ENCODE measurements at regions not wholly inside any gene's neighbourhood (a gene's known extent, or its start where the extent isn't known, plus 50 kb on each side); places are given as distances from the start of the nearest gene placed in this dataset.

DNA sequence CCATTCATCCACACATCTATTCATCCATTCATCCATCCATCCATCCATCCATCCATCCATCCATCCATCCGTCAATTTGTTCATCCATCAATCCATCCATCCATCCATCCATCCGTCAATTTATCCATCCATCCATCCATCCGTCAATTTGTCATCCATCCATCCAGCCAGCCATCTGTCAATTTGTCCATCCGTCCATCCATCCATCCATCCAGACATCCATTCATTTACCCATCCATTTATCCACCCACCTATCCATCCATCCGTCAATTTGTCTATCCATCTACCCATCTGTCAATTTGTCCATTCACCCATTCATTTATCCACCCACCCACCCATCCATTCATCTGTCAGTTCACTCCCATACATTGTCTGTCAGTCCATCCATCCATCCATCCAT lies 209.5 kb upstream of the ZNF536 start:
- no peaks in the 10 kb centered on the region for H3K4me1 ChIP-seq (ENCODE audit: insufficient read depth, low read length)
- H3K27me3 ChIP-seq (ENCODE audit: insufficient read depth, low read length), result no peaks in the 10 kb centered on the region
- no peaks in the 10 kb centered on the region for H4K20me1 ChIP-seq (ENCODE audit: insufficient read depth, low read length)
- TF ChIP-seq, protein P1, sequence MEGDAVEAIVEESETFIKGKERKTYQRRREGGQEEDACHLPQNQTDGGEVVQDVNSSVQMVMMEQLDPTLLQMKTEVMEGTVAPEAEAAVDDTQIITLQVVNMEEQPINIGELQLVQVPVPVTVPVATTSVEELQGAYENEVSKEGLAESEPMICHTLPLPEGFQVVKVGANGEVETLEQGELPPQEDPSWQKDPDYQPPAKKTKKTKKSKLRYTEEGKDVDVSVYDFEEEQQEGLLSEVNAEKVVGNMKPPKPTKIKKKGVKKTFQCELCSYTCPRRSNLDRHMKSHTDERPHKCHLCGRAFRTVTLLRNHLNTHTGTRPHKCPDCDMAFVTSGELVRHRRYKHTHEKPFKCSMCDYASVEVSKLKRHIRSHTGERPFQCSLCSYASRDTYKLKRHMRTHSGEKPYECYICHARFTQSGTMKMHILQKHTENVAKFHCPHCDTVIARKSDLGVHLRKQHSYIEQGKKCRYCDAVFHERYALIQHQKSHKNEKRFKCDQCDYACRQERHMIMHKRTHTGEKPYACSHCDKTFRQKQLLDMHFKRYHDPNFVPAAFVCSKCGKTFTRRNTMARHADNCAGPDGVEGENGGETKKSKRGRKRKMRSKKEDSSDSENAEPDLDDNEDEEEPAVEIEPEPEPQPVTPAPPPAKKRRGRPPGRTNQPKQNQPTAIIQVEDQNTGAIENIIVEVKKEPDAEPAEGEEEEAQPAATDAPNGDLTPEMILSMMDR (IDR thresholded peaks at IDR 0.05; ENCODE audit: extremely low read depth, low read depth, low read length), result no peak
- H3K4me2 ChIP-seq (ENCODE audit: insufficient read depth, low read length), result no peak overlapping the region
- H3K27ac ChIP-seq (ENCODE audit: low read depth, low read length), result no peak overlapping the region
- no peaks in the 10 kb centered on the region for H3K9me3 ChIP-seq (ENCODE audit: low read depth, low read length)
- no peak overlapping the region for H3K4me3 ChIP-seq (ENCODE audit: insufficient read depth, low read length)
- no peaks in the 10 kb centered on the region for H3K36me3 ChIP-seq (ENCODE audit: insufficient read depth, low read length)
- no peak for DNase-seq (ENCODE audit: insufficient read length, low spot score, missing footprints)
- H3K79me2 ChIP-seq (ENCODE audit: insufficient read depth, low read length), result no peaks in the 10 kb centered on the region
- no peak overlapping the region for H2AFZ ChIP-seq (ENCODE audit: low read length)

GRCh38 chr19:30163663-30164062 lies 208.5 kb upstream of the ZNF536 start:
- no peaks in the 10 kb centered on the region for H3K9me3 ChIP-seq (ENCODE audit: low read depth, low read length)

DNA sequence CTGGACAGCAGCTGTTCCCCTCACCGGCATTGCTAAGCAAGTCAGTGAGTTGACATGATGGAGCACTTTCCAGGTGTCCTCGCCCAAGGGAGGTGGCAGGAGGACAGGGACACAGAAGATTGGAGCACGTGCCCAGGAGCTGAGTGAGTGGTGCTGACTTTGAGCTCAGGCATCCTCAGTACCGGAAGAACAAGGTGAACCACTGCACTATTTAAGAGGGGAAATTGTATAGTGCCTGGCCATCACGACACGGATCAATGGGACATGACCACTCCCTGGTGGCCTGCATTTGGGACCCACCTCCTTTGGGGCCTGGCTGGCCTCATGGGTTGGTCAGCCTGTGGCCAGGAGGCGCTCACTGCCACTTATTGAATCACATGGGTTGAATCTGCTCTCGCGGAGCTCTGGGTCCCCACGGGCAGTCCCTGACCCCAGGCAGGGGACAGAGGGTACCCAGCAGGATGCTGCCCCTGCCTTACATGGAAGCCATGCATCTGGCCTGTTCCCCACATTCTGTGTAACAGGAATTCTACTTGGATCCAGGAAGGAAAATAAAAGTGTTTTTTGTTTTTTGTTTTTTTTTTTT lies 206.9 kb upstream of the ZNF536 start:
- no peak for DNase-seq (ENCODE audit: insufficient read length, low spot score, missing footprints)
- Histone ChIP-seq H3K9me3 (ENCODE audit: low read depth, low read length) (no peaks in the 10 kb centered on the region), H3K4me2 (ENCODE audit: insufficient read depth, low read length) (no peak overlapping the region), H3K27me3 (ENCODE audit: insufficient read depth, low read length) (no peaks in the 10 kb centered on the region), H4K20me1 (ENCODE audit: insufficient read depth, low read length) (no peaks in the 10 kb centered on the region), H3K27ac (ENCODE audit: low read depth, low read length) (no peak overlapping the region), H3K4me1 (ENCODE audit: insufficient read depth, low read length) (no peaks in the 10 kb centered on the region), H2AFZ (ENCODE audit: low read length) (no peak overlapping the region), H3K79me2 (ENCODE audit: insufficient read depth, low read length) (no peaks in the 10 kb centered on the region), H3K4me3 (ENCODE audit: insufficient read depth, low read length) (no peak overlapping the region), H3K36me3 (ENCODE audit: insufficient read depth, low read length) (no peaks in the 10 kb centered on the region)
- TF ChIP-seq, protein P1 (IDR thresholded peaks at IDR 0.05; ENCODE audit: extremely low read depth, low read depth, low read length), result no peak

More at GRCh38 chr19:30163663-30164062, 208.5 kb upstream of the ZNF536 start:
- H3K4me2 ChIP-seq (ENCODE audit: insufficient read depth, low read length), result no peak overlapping the region
- H3K27ac ChIP-seq (ENCODE audit: low read depth, low read length), result no peak overlapping the region
- no peaks in the 10 kb centered on the region for H3K4me1 ChIP-seq (ENCODE audit: insufficient read depth, low read length)
- no peak for DNase-seq (ENCODE audit: insufficient read length, low spot score, missing footprints)
- H3K79me2 ChIP-seq (ENCODE audit: insufficient read depth, low read length), result no peaks in the 10 kb centered on the region
- TF ChIP-seq, protein P1 (IDR thresholded peaks at IDR 0.05; ENCODE audit: extremely low read depth, low read depth, low read length), result no peak
- H3K36me3 ChIP-seq (ENCODE audit: insufficient read depth, low read length), result no peaks in the 10 kb centered on the region
- H4K20me1 ChIP-seq (ENCODE audit: insufficient read depth, low read length), result no peaks in the 10 kb centered on the region
- no peaks in the 10 kb centered on the region for H3K27me3 ChIP-seq (ENCODE audit: insufficient read depth, low read length)
- H3K4me3 ChIP-seq (ENCODE audit: insufficient read depth, low read length), result no peak overlapping the region
- H2AFZ ChIP-seq (ENCODE audit: low read length), result no peak overlapping the region

DNA sequence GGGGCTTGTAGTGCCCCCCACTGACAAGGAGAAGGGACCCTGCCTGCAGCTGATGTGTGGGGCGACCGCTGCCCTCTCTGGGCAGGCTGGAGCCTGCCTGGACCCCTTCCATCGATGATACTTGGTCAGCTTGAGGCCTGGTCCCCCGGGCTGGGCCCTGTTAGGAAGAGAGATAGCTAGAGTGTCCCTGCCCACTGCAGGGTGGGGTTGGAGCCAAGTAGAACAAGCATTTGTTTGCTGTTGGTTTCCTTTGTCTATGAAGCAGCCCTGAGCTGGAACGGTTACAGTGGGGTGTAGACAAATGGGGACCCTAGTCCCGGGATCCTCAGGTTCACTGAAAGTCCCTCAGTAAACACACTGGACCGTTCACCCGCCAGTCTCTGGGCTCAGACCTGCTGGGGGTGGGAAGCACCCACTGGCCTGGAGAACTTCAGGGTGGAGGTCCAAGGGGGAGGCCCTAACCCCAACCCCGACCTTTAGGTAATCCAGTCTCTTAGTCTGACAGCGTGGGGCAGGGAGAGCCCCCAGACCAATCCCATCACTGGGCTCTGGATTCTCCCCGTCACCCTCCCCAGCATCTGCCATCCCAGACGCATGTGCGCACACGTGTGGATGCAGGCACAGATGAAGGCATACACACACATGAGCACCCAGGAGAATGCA lies 204.8 kb upstream of the ZNF536 start:
- Histone ChIP-seq H3K79me2 (ENCODE audit: insufficient read depth, low read length) (no peaks in the 10 kb centered on the region), H3K4me1 (ENCODE audit: insufficient read depth, low read length) (no peaks in the 10 kb centered on the region), H3K27ac (ENCODE audit: low read depth, low read length) (no peak overlapping the region), H3K4me2 (ENCODE audit: insufficient read depth, low read length) (no peak overlapping the region), H2AFZ (ENCODE audit: low read length) (no peak overlapping the region), H3K9me3 (ENCODE audit: low read depth, low read length) (no peaks in the 10 kb centered on the region), H3K36me3 (ENCODE audit: insufficient read depth, low read length) (no peaks in the 10 kb centered on the region), H3K27me3 (ENCODE audit: insufficient read depth, low read length) (no peaks in the 10 kb centered on the region), H4K20me1 (ENCODE audit: insufficient read depth, low read length) (no peaks in the 10 kb centered on the region), H3K4me3 (ENCODE audit: insufficient read depth, low read length) (no peak overlapping the region)
- no peak for DNase-seq (ENCODE audit: insufficient read length, low spot score, missing footprints)
- TF ChIP-seq, protein P1 (IDR thresholded peaks at IDR 0.05; ENCODE audit: extremely low read depth, low read depth, low read length), result no peak
